D341Med (cell line): ENCODE measurements at regions not wholly inside any gene's neighbourhood (a gene's known extent, or its start where the extent isn't known, plus 50 kb on each side); places are given as distances from the start of the nearest gene placed in this dataset.
"Not testable (repeated sequence)": the region's sequence is repeated elsewhere in the genome, so short reads cannot be mapped to it uniquely, and the experiment has no call there.

Experiments
- DNase-seq: peaks from one replicate; pipeline ENCODE4 v3.0.0; 2012; ENCODE audit warnings: low spot score

DNA sequence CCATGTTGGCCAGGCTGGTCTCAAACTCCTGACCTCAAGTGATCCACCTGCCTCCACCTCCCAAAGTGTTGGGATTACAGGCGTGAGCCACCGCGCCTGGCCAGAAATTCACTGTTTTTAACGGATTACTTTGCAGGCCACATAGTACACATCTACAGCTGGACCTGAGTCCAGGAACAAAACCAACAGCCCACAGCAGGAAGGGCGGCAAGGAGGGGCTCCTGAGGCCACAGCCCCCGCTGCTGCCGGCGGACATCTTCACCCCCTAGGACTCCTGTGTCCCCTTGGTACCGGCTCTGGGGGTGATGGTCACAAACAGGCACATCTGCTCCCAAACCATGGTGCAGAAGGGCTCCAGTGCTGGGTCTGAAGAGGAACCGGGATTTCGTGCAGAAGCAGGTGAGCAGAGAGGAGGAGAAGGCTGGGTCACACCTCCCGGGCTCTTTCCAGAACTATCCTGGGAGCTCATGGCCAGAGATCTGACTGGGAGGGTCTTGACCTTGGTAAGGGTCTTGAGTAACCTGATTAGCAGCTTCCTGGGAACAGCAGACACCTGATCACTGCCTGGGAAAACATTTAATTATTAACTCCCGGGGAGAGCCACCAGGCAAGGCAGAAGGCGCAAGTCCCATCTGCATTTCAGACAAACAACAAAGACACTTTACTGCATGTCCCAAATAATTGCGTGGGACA, 99.9 kb downstream of the SHANK2 start:
- not testable (repeated sequence) for DNase-seq

GRCh38 chr11:71151561-71151960, 100.8 kb downstream of the SHANK2 start:
- no peak for DNase-seq

DNA sequence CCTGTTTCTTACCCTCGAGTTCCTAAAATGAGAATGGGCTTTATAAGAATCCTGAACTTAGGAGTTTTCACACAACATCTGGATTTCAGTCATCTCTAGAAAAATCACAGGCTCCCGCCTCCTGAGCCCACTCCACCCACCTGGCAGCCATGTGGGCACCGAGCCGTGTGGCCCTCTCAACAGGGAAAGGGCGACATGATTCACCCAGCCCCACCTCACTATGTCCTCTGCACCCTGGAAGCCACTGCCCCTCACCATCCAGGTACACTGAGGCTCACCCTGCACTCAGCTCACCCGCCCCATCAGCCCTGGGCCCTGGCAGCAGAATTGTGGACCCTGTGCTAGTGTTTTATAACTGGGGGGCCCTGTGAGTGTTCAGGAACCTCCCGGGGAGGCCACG, 101.5 kb downstream of the SHANK2 start:
- no peak for DNase-seq

DNA sequence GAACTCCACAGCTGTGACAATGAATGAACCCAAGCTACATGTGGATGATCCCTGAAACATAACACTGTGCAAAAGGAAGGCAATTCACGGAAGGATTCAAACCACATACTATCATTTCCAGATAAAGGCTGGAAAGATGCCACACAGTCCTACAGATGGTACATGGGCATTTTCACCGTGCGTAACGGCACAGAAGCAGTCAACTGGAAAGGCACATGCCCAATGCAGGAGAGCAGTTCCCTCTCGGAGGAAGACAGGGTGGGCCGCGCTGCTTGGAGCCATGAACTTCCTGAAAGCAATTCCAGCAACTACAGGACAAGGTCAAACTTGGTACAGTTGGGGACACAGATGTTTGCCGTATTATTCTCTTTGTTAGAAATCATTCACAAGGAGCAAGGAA, 103.7 kb downstream of the SHANK2 start:
- no peak for DNase-seq

GRCh38 chr11:71147331-71147730, 105.0 kb downstream of the SHANK2 start:
- DNase-seq, result no peak

- DNase-seq, result no peak
These were observed 105.5 kb downstream of the SHANK2 start for GRCh38 chr11:71146846-71147245.

- DNase-seq, result no peak
These were observed 106.2 kb downstream of the SHANK2 start for GRCh38 chr11:71145988-71146824.

DNA sequence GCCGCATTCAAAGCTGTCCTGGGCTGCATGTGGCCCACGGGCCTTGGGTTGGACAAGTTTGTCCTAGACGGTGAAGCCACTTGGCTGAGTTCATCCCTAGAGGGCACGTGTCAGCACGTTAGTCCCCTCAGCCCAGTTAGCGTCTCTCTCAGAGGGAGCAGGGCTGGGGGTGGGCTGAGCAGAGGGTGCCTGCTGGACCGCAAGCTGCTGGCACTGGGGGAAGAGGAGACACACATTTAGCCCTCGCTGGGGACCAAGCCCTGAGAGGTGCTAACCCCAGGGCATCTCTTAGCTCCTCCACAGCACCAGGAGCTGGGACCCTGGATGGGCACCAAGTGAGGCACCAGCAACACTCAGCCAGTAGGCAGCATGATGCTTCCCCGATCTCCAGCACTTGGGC, 107.0 kb downstream of the SHANK2 start:
- DNase-seq, result no peak

DNA sequence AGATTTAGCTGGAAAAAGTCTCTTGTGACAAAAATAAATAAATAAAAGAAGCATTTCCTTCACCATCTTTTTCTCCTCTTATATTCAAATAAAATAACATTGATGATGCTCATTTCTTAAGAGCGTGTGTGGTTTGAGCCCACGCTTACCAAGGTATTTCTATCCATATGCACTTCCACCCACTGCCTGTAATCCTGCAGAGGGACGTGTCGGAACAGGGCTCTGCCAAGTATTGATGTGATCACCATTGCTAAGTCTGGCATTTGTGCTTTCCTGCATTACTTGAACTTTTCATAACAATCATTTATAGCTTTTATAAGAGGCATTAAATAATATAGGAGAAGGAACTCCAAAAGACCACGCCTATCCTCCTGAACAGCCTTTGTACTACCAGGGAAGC, 107.6 kb downstream of the SHANK2 start:
- DNase-seq, result no peak

- no peak for DNase-seq
These were observed 108.4 kb downstream of the SHANK2 start for GRCh38 chr11:71144010-71144409.

DNA sequence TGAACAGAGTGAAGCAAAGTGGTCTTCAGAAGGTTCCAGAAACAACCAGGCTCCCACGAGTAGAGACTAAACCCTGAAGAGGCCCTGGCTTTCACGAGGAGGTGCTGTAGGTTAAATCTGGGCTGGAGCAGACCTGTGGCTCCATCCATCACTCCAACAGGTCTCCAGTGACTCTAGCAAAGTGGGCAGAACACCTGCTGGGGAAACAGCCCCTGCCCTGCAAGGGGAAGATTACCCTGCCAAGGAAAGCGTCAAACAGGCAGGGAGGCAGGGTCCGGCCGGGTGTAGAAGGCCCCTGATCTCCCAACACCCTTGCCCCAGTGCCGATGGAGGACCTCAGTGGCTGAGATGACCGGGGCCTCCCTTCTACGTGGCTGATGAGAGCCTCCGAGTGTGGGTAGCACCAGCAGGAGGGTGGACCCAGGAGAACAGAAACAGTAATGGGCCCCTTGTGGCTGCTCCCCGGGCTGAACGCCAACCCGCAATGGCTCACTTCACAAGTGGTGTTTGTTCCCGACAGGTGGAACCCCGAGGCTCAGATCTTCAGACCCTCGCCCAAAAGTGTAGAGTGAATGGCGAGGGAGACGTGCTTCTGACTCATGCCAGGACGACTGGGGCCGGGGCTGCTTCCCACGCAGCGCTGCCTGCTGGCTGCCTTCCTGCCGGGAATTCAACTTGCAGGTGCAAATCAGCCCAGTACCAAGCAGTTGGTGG, 112.0 kb downstream of the SHANK2 start:
- no peak for DNase-seq

- no peak for DNase-seq
These were observed 112.7 kb downstream of the SHANK2 start for GRCh38 chr11:71139516-71140205.

DNA sequence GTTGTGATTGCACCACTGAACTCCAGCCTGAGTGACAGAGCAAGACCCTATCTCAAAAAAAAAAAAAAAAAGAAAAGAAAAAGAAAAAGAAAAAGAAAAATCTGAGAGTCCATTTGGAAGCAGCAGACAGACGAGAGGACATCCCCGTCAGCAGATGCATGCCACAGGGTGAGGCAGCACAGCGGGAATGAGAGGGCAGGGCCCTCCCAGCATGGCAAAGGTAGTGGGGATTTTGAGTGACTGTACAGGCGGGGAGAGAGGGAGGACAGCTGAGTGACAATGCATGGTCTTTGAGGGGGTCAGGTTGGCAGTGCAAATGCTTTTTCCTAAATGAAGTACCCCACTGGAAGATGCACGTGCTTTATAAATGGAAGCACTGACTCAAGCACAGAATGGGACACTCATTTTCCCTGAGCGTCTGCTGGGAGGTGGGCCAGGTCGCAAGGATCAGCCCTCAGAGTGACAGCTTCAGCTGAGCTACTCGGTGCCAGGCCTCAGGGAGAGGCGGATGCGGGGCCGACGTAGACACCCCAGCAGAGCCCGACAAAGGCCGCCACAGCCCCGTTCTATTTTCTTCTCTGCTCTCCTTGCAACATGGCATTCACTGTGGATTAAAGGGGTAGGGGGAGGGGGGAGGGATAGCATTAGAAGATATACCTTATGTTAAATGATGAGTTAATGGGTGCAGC, 113.5 kb downstream of the SHANK2 start:
- DNase-seq, result no peak

- no peak for DNase-seq
These were observed 115.0 kb downstream of the SHANK2 start for GRCh38 chr11:71137376-71137775.

DNA sequence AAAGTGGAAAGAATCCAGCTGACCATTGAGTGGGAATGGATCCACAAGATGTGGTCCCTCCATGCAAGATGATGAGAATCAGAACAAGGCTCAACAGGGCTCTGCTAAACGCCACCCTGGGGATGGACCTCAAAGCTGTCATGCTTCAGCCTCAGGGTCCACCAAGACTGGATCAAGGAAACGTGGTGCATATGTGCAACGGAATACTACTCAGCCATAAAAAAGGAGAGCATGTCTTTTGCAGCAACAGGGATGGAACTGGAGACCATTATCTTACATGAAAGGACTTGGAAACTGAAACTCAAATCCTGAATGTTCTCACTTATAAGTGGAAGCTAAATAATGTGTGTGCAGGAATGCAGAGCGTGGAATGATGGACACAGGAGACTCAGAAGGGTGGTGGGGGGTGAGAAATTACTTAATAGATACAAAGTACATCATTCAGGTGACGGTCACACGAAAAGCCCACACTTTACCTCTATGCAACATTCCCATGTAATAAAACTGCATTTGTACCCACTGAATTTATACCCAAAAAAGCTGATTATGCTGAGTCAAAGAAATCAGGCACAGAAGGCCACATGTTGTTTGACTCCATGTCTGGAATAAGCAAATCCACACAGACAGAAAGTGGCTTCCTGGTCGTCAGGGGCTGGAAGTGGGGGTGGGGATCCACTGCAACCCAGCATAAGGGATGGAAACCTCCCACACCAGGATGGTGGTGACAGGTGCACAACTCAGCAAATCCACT, 116.1 kb downstream of the SHANK2 start:
- DNase-seq, result no peak

DNA sequence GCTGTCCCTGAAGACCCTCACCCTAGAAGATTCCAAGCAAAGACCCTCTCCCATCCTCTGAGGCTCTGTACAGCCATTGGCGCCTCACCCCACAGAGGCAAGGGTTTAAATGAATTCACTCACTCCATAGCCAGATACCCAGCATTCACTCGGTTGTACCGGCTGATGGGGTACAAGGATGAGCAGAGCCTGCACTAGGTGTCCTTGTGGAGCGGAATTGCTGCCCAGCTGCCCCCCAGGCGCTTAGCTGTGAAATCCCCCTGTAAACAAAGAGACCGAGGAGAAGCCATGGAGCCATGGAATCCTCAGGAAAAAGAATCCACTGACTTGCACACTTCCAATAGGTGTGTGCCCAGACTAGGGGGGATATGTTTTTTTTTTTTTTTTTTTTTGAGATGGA, 117.3 kb downstream of the SHANK2 start:
- no peak for DNase-seq

DNA sequence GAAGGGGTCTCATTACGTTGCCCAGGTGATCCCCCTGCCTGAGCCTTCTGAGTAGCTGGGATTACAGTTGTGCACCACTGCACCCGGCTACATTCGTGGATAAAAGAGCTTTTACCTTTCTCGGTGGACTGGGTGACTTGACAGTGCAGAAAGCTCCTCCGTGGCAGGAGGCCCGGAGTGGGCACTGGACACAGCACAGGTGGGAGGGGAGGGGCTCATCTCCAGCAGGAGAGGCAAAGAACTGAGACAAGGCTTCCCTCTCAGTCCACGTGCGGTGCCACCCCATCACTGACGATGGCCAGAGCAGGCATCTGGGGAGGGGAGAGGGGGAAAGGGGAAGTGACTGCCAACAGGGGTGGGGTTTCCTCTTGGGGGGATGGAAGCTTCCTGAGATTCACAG, 118.4 kb downstream of the SHANK2 start:
- DNase-seq, result no peak

DNA sequence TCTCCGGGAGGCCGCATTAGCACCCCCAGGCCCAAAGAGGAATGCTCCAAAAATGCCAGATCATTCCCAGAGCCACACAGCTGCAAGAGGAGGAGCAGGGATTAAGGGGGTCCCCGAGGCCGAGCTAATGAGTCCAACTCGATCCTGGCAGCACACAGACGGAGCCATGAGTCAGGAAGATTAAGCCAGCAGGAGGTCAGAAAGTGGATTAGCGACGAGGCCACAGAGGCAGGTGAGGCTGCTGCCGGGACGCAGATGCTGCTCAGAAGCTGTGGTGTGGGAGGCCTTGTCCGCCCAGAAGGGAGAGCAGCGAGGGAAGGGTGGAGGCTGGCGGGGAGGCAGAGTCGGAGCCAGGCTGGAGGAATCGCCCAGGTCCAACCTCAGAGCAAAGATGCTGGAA, 120.5 kb downstream of the SHANK2 start:
- DNase-seq, result no peak

- no peak for DNase-seq
These were observed 122.3 kb downstream of the SHANK2 start for GRCh38 chr11:71130106-71130505.

DNA sequence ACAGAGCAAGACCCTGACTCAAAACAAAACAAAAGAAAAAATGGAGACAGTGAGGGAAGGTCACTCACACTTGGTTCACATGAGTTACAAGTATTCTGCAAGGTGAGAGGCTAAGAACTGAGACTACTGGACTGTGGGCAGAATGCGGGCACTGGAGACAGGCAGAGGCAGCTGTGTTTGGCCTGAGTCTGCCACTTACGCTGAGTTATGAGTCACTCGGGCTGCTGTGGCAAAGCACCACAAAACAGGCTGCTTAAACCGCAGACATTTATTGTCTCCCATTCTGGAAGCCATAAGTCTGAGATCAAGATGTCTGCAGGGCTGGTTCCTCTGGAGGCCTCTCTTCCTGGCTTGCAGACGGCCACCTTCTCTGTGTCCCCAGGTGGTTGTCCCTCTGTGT, 122.8 kb downstream of the SHANK2 start:
- DNase-seq, result no peak

DNA sequence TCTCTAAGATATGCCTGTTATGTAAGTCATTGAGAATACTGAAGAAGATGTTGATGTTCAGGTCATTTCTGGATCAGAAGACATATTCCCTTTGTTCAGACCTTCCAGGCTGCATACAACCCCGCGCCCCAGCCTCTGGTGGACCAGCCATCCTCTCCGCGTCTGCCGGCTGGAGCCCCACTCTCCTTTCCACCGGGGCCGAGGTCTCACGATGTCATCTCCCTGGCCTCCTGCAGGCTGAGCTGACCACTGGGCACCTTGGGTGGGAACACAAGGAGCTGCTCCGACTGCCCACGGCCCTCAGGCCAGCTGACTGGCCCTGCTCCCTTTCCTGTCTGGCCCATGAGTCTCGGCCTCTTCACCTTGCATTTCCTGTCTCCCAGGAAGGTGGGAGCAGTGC, 124.6 kb downstream of the SHANK2 start:
- DNase-seq, result no peak
